ENCODE measurements at regions not wholly inside any gene's neighbourhood (a gene's known extent, or its start where the extent isn't known, plus 50 kb on each side); places are given as distances from the start of the nearest gene placed in this dataset.

GRCh38 chr1:90574692-90575370, 142.3 kb downstream of the BARHL2 start:
- peaks cover 16% of the 10 kb centered on the region for H3K27me3 Mint-ChIP-seq
- H3K36me3 Mint-ChIP-seq (ENCODE audit: low read depth), result no peaks in the 10 kb centered on the region
- H3K4me3 Mint-ChIP-seq, result no peak overlapping the region
- H3K9me3 Mint-ChIP-seq, result no peaks in the 10 kb centered on the region
- H3K4me1 Mint-ChIP-seq, result no peaks in the 10 kb centered on the region
- ATAC-seq (replicated peaks), result no peak
- H3K27ac Mint-ChIP-seq, result no peak overlapping the region

- no peak for ATAC-seq (replicated peaks)
- Mint-ChIP-seq H3K4me3 (no peak overlapping the region), H3K36me3 (ENCODE audit: low read depth) (no peaks in the 10 kb centered on the region), H3K27ac (no peak overlapping the region), H3K4me1 (no peaks in the 10 kb centered on the region), H3K9me3 (no peaks in the 10 kb centered on the region), H3K27me3 (peaks cover 16% of the 10 kb centered on the region)
Measured at GRCh38 chr1:90573736-90574135, 143.4 kb downstream of the BARHL2 start.

- Mint-ChIP-seq H3K27me3 (peaks cover 16% of the 10 kb centered on the region), H3K4me1 (no peaks in the 10 kb centered on the region), H3K4me3 (no peak overlapping the region), H3K27ac (no peak overlapping the region), H3K9me3 (no peaks in the 10 kb centered on the region), H3K36me3 (ENCODE audit: low read depth) (no peaks in the 10 kb centered on the region)
- no peak for ATAC-seq (replicated peaks)
Measured at GRCh38 chr1:90572446-90572845, 144.7 kb downstream of the BARHL2 start.

- peaks cover 14% of the 10 kb centered on the region for H3K27me3 Mint-ChIP-seq
Measured at GRCh38 chr1:90568436-90568835, 148.7 kb downstream of the BARHL2 start.

GRCh38 chr1:90564164-90564563, 152.9 kb downstream of the BARHL2 start:
- Mint-ChIP-seq H3K27me3 (peaks cover 9% of the 10 kb centered on the region), H3K27ac (no peak overlapping the region), H3K4me3 (no peak overlapping the region), H3K9me3 (no peaks in the 10 kb centered on the region), H3K36me3 (ENCODE audit: low read depth) (no peaks in the 10 kb centered on the region), H3K4me1 (no peaks in the 10 kb centered on the region)
- no peak for ATAC-seq (replicated peaks)

More at GRCh38 chr1:90568436-90568835, 148.7 kb downstream of the BARHL2 start:
- no peak overlapping the region for H3K27ac Mint-ChIP-seq
- H3K9me3 Mint-ChIP-seq, result no peaks in the 10 kb centered on the region
- H3K36me3 Mint-ChIP-seq (ENCODE audit: low read depth), result no peaks in the 10 kb centered on the region
- no peaks in the 10 kb centered on the region for H3K4me1 Mint-ChIP-seq
- no peak overlapping the region for H3K4me3 Mint-ChIP-seq
- ATAC-seq (replicated peaks), result no peak

GRCh38 chr1:90562892-90563291, 154.2 kb downstream of the BARHL2 start:
- no peak for ATAC-seq (replicated peaks)
- Mint-ChIP-seq H3K27ac (no peak overlapping the region), H3K9me3 (no peaks in the 10 kb centered on the region), H3K36me3 (ENCODE audit: low read depth) (no peaks in the 10 kb centered on the region), H3K4me3 (no peak overlapping the region), H3K4me1 (no peaks in the 10 kb centered on the region), H3K27me3 (peaks cover 9% of the 10 kb centered on the region)

GRCh38 chr1:90561911-90562310, 155.2 kb downstream of the BARHL2 start:
- Mint-ChIP-seq H3K36me3 (ENCODE audit: low read depth) (no peaks in the 10 kb centered on the region), H3K27me3 (peaks cover 12% of the 10 kb centered on the region), H3K4me1 (no peaks in the 10 kb centered on the region), H3K9me3 (no peaks in the 10 kb centered on the region), H3K27ac (no peak overlapping the region), H3K4me3 (no peak overlapping the region)
- ATAC-seq (replicated peaks), result no peak

GRCh38 chr1:90561103-90561783, 155.9 kb downstream of the BARHL2 start:
- ATAC-seq (replicated peaks), result no peak
- H3K4me3 Mint-ChIP-seq, result no peak overlapping the region
- no peak overlapping the region for H3K27ac Mint-ChIP-seq
- no peaks in the 10 kb centered on the region for H3K4me1 Mint-ChIP-seq
- no peaks in the 10 kb centered on the region for H3K9me3 Mint-ChIP-seq
- H3K36me3 Mint-ChIP-seq (ENCODE audit: low read depth), result no peaks in the 10 kb centered on the region
- H3K27me3 Mint-ChIP-seq, result peaks cover 12% of the 10 kb centered on the region

- Mint-ChIP-seq H3K4me1 (no peaks in the 10 kb centered on the region), H3K4me3 (no peak overlapping the region), H3K36me3 (ENCODE audit: low read depth) (no peaks in the 10 kb centered on the region), H3K27ac (no peak overlapping the region), H3K27me3 (peaks cover 14% of the 10 kb centered on the region), H3K9me3 (no peaks in the 10 kb centered on the region)
- ATAC-seq (replicated peaks), result no peak
Measured at GRCh38 chr1:90558754-90559378, 158.2 kb downstream of the BARHL2 start.

GRCh38 chr1:90558126-90558525, 159.0 kb downstream of the BARHL2 start:
- Mint-ChIP-seq H3K4me3 (no peak overlapping the region), H3K27ac (no peak overlapping the region), H3K9me3 (no peaks in the 10 kb centered on the region), H3K27me3 (peaks cover 18% of the 10 kb centered on the region), H3K36me3 (ENCODE audit: low read depth) (no peaks in the 10 kb centered on the region), H3K4me1 (no peaks in the 10 kb centered on the region)
- no peak for ATAC-seq (replicated peaks)

- no peak for ATAC-seq (replicated peaks)
- H3K36me3 Mint-ChIP-seq (ENCODE audit: low read depth), result no peaks in the 10 kb centered on the region
- no peaks in the 10 kb centered on the region for H3K9me3 Mint-ChIP-seq
- H3K27ac Mint-ChIP-seq, result no peak overlapping the region
- no peak overlapping the region for H3K4me3 Mint-ChIP-seq
- peaks cover 20% of the 10 kb centered on the region for H3K27me3 Mint-ChIP-seq
- no peaks in the 10 kb centered on the region for H3K4me1 Mint-ChIP-seq
Measured at GRCh38 chr1:90557706-90558105, 159.4 kb downstream of the BARHL2 start.

GRCh38 chr1:90550626-90551406, 166.3 kb downstream of the BARHL2 start:
- no peaks in the 10 kb centered on the region for H3K4me1 Mint-ChIP-seq
- H3K27ac Mint-ChIP-seq, result no peak overlapping the region
- peaks cover 42% of the 10 kb centered on the region for H3K27me3 Mint-ChIP-seq
- no peak overlapping the region for H3K4me3 Mint-ChIP-seq
- H3K9me3 Mint-ChIP-seq, result no peaks in the 10 kb centered on the region
- H3K36me3 Mint-ChIP-seq (ENCODE audit: low read depth), result no peaks in the 10 kb centered on the region
- ATAC-seq (replicated peaks), result no peak

- H3K4me3 Mint-ChIP-seq, result no peak overlapping the region
- no peak for ATAC-seq (replicated peaks)
- no peak overlapping the region for H3K27ac Mint-ChIP-seq
- H3K4me1 Mint-ChIP-seq, result no peaks in the 10 kb centered on the region
- H3K27me3 Mint-ChIP-seq, result peaks cover 18% of the 10 kb centered on the region
- H3K9me3 Mint-ChIP-seq, result no peaks in the 10 kb centered on the region
- no peaks in the 10 kb centered on the region for H3K36me3 Mint-ChIP-seq (ENCODE audit: low read depth)
Measured at GRCh38 chr1:90544356-90544755, 172.7 kb downstream of the BARHL2 start.

- H3K9me3 Mint-ChIP-seq, result no peaks in the 10 kb centered on the region
- no peaks in the 10 kb centered on the region for H3K4me1 Mint-ChIP-seq
- no peak for ATAC-seq (replicated peaks)
- H3K27ac Mint-ChIP-seq, result no peak overlapping the region
- H3K4me3 Mint-ChIP-seq, result no peak overlapping the region
- no peaks in the 10 kb centered on the region for H3K36me3 Mint-ChIP-seq (ENCODE audit: low read depth)
- peaks cover 6% of the 10 kb centered on the region for H3K27me3 Mint-ChIP-seq
Measured at GRCh38 chr1:90537606-90538362, 179.3 kb downstream of the BARHL2 start.

All from activated T-helper 17 cell treated with anti-CD3 and anti-CD28 coated beads, Interleukin-2, amount 50 U/mL, for 72 hours (primary cell).